LNCaP clone FGC (cell line): ENCODE measurements at regions not wholly inside any gene's neighbourhood (a gene's known extent, or its start where the extent isn't known, plus 50 kb on each side); places are given as distances from the start of the nearest gene placed in this dataset.
"Not testable (repeated sequence)": the region's sequence is repeated elsewhere in the genome, so short reads cannot be mapped to it uniquely, and the experiment has no call there.

Source experiments
- DNase-seq: peaks from one replicate; pipeline ENCODE4 v3.0.0-alpha.2; 2011; ENCODE audit warnings: low read depth
- H3K4me3 ChIP-seq: 2 replicates; pipeline ENCODE4 v1.5.1; 2011; ENCODE audit warnings: mild to moderate bottlenecking, low read depth, low read length, control low read depth
- TF ChIP-seq, protein P1 (sequence below): IDR thresholded peaks from 2 replicates; pipeline ENCODE4 v1.5.1; 2012; ENCODE audit warnings: mild to moderate bottlenecking; ENCODE audit not compliant: control insufficient read depth, insufficient read depth; ENCODE audit errors: extremely low read depth

DNA sequence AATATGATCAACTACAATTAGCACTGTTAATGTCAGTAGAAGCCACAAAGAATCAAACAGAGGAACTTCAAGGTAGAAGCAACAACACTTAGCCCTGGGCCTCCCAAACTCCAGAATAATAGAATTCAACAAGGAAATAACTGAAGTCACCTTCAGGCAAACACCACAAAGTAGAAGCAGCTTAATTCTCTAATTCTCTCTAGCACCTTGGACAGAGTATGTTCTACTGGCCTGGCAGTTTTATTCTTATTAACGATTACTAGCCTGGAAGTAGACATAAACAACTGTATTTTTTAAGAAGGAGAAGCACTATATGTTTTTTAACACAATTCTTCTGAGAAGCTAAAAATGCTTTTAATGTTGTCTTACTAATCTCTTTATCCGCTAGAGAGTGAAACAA, 911.9 kb downstream of the DTWD2 start:
- no peak for DNase-seq
- TF ChIP-seq, protein P1, sequence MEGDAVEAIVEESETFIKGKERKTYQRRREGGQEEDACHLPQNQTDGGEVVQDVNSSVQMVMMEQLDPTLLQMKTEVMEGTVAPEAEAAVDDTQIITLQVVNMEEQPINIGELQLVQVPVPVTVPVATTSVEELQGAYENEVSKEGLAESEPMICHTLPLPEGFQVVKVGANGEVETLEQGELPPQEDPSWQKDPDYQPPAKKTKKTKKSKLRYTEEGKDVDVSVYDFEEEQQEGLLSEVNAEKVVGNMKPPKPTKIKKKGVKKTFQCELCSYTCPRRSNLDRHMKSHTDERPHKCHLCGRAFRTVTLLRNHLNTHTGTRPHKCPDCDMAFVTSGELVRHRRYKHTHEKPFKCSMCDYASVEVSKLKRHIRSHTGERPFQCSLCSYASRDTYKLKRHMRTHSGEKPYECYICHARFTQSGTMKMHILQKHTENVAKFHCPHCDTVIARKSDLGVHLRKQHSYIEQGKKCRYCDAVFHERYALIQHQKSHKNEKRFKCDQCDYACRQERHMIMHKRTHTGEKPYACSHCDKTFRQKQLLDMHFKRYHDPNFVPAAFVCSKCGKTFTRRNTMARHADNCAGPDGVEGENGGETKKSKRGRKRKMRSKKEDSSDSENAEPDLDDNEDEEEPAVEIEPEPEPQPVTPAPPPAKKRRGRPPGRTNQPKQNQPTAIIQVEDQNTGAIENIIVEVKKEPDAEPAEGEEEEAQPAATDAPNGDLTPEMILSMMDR = no peak
- no peak overlapping the region for H3K4me3 ChIP-seq

DNA sequence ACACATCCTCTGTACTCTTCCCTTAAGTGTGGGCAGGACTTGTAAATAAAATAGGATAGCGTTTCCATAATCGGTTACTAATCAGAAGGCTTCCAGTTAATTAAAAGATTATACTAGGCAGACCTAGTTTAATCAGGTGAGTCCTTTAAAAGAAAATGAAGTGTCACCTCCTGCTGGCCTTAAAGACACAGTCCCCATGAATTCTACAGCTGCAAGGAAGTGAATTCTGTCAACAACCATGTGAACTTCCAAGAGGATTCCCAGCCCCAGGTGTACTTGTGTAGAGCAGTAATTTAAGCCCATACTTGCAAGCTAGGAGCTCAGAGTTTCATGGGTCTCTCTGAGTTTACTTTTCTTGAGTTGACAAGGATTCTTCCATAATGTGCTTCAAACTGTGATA, 918.3 kb downstream of the DTWD2 start:
- no peak for DNase-seq
- TF ChIP-seq, protein P1 = no peak
- H3K4me3 ChIP-seq = no peak overlapping the region

DNA sequence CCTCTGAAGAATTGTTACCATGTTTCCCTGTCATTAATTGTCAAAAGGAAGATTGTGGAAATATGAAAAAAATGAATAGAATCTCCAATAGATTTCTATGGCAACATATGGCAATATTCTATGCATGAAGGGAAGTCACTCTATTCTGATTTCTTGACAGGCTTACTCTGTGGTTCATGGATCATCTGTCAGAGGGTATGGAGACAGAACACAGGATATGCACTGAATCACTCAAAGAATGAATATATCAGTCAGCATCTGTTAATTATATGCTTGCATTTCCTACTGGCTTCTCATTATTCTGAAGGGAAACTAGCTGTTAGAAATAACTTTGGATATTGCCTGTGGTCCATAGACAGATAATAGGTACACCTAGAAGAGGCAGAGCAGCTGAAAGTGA, 918.9 kb downstream of the DTWD2 start:
- H3K4me3 ChIP-seq = no peak overlapping the region
- TF ChIP-seq, protein P1 = no peak
- DNase-seq = no peak

DNA sequence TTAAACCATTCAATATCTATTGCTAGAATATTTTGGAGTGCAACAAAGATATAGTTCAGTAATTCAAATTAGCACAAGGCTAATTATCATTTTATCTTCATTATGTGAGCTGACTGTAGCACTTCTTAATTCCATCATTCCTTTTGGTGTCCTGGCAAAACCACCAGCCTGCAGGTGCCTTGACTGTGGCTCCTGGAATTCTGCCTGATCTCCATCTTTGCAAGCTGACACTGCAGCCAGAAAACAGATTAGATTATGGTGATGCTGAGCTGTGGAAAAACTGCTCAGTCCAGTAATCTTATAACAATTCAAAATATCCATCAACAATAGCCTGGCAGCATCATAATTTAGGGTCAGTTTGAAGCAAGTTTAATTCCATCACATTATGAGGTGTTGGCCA, 919.5 kb downstream of the DTWD2 start:
- DNase-seq = no peak
- TF ChIP-seq, protein P1 = no peak
- H3K4me3 ChIP-seq = no peak overlapping the region

DNA sequence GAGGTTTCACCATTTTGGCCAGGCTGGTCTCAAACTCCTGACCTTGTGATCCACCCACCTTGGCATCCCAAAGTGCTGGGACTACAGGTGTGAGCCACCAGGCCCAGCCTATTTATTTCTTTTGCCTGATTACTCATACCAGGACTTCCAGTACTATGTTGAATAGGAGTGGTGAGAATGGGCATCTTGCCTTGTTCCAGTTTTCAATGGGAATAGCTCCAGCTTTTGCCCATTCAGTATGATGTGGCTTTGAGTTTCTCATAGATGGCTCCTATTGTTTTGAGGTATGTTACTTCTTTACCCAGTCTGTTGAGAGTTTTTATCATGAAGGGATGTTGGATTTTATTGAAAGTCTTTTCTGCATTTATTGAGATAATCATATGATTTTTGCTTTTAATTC, 924.5 kb downstream of the DTWD2 start:
- DNase-seq, H3K4me3 ChIP-seq: not testable (repeated sequence)

DNA sequence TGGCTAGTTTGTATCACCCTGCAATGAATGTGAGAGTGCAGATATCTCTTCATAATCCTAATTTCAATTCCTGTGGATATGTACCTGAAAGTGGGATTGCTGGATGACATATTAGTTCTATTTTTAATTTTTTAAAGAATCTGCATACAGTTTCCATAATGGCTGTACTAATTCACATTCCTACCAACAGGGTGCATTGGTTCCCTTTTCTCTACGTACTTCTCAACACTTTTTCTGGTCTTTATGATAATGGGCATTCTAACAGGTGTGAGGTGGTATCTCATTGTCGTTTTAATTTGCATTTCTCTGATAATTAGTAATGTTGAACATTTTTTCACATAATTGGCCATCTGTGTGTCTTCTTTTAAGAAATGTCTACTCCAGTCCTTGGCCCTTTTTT, 927.5 kb downstream of the DTWD2 start:
- TF ChIP-seq, protein P1 = no peak
- no peak for DNase-seq
- H3K4me3 ChIP-seq = no peak overlapping the region

DNA sequence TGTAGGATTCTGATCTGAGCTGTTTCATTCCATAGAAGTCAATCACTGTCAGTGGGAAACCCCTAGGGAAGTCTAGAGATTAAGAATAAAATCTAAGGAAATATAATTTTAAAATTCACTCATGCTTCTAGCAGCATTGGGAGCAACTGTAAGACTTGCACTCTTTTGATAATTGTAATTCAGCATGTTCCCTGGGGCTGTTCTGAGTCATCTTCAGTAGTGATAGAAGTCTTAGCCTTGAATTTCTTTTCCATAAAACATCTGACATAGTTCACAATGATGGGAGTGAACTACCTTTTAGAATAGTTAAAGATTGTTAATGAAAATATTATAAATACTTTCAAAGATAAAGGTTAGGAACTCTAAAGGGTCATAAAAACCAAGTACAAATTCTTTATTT, 935.8 kb downstream of the DTWD2 start:
- no peak for DNase-seq
- no peak overlapping the region for H3K4me3 ChIP-seq
- TF ChIP-seq, protein P1 = no peak

DNA sequence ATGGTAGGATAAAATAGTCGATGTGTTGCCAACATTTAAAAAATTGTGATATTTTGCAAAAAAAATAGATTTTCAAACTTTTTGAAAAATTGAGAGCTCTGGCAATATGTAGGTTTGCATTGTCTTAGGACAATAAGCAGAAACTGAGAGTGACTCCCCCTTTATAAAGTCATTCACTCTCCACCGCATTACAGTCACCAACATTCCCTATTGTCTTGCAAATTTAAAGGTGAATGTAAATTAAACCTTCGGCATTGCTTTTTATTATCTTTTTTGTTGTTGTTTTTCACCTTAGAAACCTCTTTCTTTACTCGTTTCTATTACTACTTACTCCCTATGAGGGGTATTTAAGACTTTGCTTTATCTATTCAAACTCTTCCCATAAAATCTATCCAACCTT, 944.2 kb downstream of the DTWD2 start:
- no peak for DNase-seq
- TF ChIP-seq, protein P1 = no peak
- no peak overlapping the region for H3K4me3 ChIP-seq
